ENCODE measurements at regions not wholly inside any gene's neighbourhood (a gene's known extent, or its start where the extent isn't known, plus 50 kb on each side); places are given as distances from the start of the nearest gene placed in this dataset.

GRCh38 chr11:111120696-111121302 is 124.7 kb upstream of the POU2AF2 start:
- no peaks in the 10 kb centered on the region for H3K4me1 Mint-ChIP-seq
- H3K4me3 Mint-ChIP-seq, result no peak overlapping the region
- H3K36me3 Mint-ChIP-seq, result no peaks in the 10 kb centered on the region
- DNase-seq, result no peak
- no peaks in the 10 kb centered on the region for H3K27me3 Mint-ChIP-seq
- H3K9me3 Mint-ChIP-seq, result no peaks in the 10 kb centered on the region
- H3K27ac Mint-ChIP-seq, result no peak overlapping the region

GRCh38 chr11:111120161-111120560 is 125.4 kb upstream of the POU2AF2 start:
- H3K36me3 Mint-ChIP-seq, result no peaks in the 10 kb centered on the region
- no peaks in the 10 kb centered on the region for H3K4me1 Mint-ChIP-seq
- no peak for DNase-seq
- no peak overlapping the region for H3K27ac Mint-ChIP-seq
- no peaks in the 10 kb centered on the region for H3K27me3 Mint-ChIP-seq
- H3K4me3 Mint-ChIP-seq, result no peak overlapping the region
- no peaks in the 10 kb centered on the region for H3K9me3 Mint-ChIP-seq

GRCh38 chr11:111119751-111120150 is 125.8 kb upstream of the POU2AF2 start:
- Mint-ChIP-seq H3K4me1 (no peaks in the 10 kb centered on the region), H3K4me3 (no peak overlapping the region), H3K9me3 (no peaks in the 10 kb centered on the region), H3K27ac (no peak overlapping the region), H3K27me3 (no peaks in the 10 kb centered on the region), H3K36me3 (no peaks in the 10 kb centered on the region)
- DNase-seq, result no peak

- Mint-ChIP-seq H3K27ac (no peak overlapping the region), H3K4me1 (peaks cover 2% of the 10 kb centered on the region), H3K27me3 (peaks cover 3% of the 10 kb centered on the region), H3K4me3 (no peak overlapping the region), H3K36me3 (no peaks in the 10 kb centered on the region), H3K9me3 (no peaks in the 10 kb centered on the region)
- no peak for DNase-seq
Measured at GRCh38 chr11:111115890-111116289, 129.6 kb upstream of the POU2AF2 start.

- Mint-ChIP-seq H3K9me3 (no peaks in the 10 kb centered on the region), H3K27me3 (peaks cover 4% of the 10 kb centered on the region), H3K4me3 (no peak overlapping the region), H3K4me1 (peaks cover 2% of the 10 kb centered on the region), H3K27ac (no peak overlapping the region), H3K36me3 (no peaks in the 10 kb centered on the region)
- DNase-seq, result no peak
Measured at GRCh38 chr11:111114091-111114490, 131.4 kb upstream of the POU2AF2 start.

GRCh38 chr11:111112614-111113013 is 132.9 kb upstream of the POU2AF2 start:
- no peaks in the 10 kb centered on the region for H3K36me3 Mint-ChIP-seq
- no peak overlapping the region for H3K27ac Mint-ChIP-seq
- no peak for DNase-seq
- peaks cover 2% of the 10 kb centered on the region for H3K4me1 Mint-ChIP-seq
- H3K27me3 Mint-ChIP-seq, result peaks cover 4% of the 10 kb centered on the region
- H3K9me3 Mint-ChIP-seq, result no peaks in the 10 kb centered on the region
- no peak overlapping the region for H3K4me3 Mint-ChIP-seq

GRCh38 chr11:111107501-111107900 is 138.0 kb upstream of the POU2AF2 start:
- Mint-ChIP-seq H3K27me3 (peaks cover 4% of the 10 kb centered on the region), H3K9me3 (no peaks in the 10 kb centered on the region), H3K4me3 (no peak overlapping the region), H3K4me1 (no peaks in the 10 kb centered on the region), H3K36me3 (no peaks in the 10 kb centered on the region), H3K27ac (no peak overlapping the region)
- no peak for DNase-seq

GRCh38 chr11:111106641-111107040 is 138.9 kb upstream of the POU2AF2 start:
- Mint-ChIP-seq H3K4me1 (no peaks in the 10 kb centered on the region), H3K27me3 (peaks cover 4% of the 10 kb centered on the region), H3K27ac (no peak overlapping the region), H3K36me3 (no peaks in the 10 kb centered on the region), H3K4me3 (no peak overlapping the region), H3K9me3 (no peaks in the 10 kb centered on the region)
- no peak for DNase-seq

- Mint-ChIP-seq H3K36me3 (no peaks in the 10 kb centered on the region), H3K9me3 (no peaks in the 10 kb centered on the region), H3K4me1 (no peaks in the 10 kb centered on the region), H3K27me3 (peaks cover 4% of the 10 kb centered on the region), H3K27ac (no peak overlapping the region), H3K4me3 (no peak overlapping the region)
- no peak for DNase-seq
Measured at GRCh38 chr11:111105566-111105965, 140.0 kb upstream of the POU2AF2 start.

- no peak overlapping the region for H3K4me3 Mint-ChIP-seq
- H3K27ac Mint-ChIP-seq, result no peak overlapping the region
- no peaks in the 10 kb centered on the region for H3K4me1 Mint-ChIP-seq
- peaks cover 4% of the 10 kb centered on the region for H3K27me3 Mint-ChIP-seq
- H3K36me3 Mint-ChIP-seq, result no peaks in the 10 kb centered on the region
- no peaks in the 10 kb centered on the region for H3K9me3 Mint-ChIP-seq
- DNase-seq, result no peak
Measured at GRCh38 chr11:111104185-111104584, 141.3 kb upstream of the POU2AF2 start.

GRCh38 chr11:111101881-111102280 is 143.6 kb upstream of the POU2AF2 start:
- DNase-seq, result no peak
- Mint-ChIP-seq H3K4me1 (peaks cover 1% of the 10 kb centered on the region), H3K9me3 (no peaks in the 10 kb centered on the region), H3K36me3 (no peaks in the 10 kb centered on the region), H3K27me3 (peaks cover 11% of the 10 kb centered on the region), H3K27ac (no peak overlapping the region), H3K4me3 (no peak overlapping the region)

- Mint-ChIP-seq H3K36me3 (no peaks in the 10 kb centered on the region), H3K27ac (no peak overlapping the region), H3K4me3 (no peak overlapping the region), H3K9me3 (no peaks in the 10 kb centered on the region), H3K4me1 (peaks cover 5% of the 10 kb centered on the region), H3K27me3 (peaks cover 20% of the 10 kb centered on the region)
- DNase-seq, result no peak
Measured at GRCh38 chr11:111099028-111099713, 146.4 kb upstream of the POU2AF2 start.

GRCh38 chr11:111098091-111098490 is 147.4 kb upstream of the POU2AF2 start:
- Mint-ChIP-seq H3K27ac (no peak overlapping the region), H3K4me1 (peaks cover 5% of the 10 kb centered on the region), H3K9me3 (no peaks in the 10 kb centered on the region), H3K4me3 (no peak overlapping the region), H3K36me3 (no peaks in the 10 kb centered on the region), H3K27me3 (peaks cover 20% of the 10 kb centered on the region)
- DNase-seq, result no peak

GRCh38 chr11:111097191-111097590 is 148.3 kb upstream of the POU2AF2 start:
- Mint-ChIP-seq H3K4me1 (peaks cover 5% of the 10 kb centered on the region), H3K36me3 (no peaks in the 10 kb centered on the region), H3K27me3 (peaks cover 20% of the 10 kb centered on the region), H3K9me3 (no peaks in the 10 kb centered on the region), H3K27ac (no peak overlapping the region), H3K4me3 (no peak overlapping the region)
- DNase-seq, result no peak

- no peaks in the 10 kb centered on the region for H3K9me3 Mint-ChIP-seq
- no peak for DNase-seq
- H3K36me3 Mint-ChIP-seq, result no peaks in the 10 kb centered on the region
- no peak overlapping the region for H3K27ac Mint-ChIP-seq
- H3K4me1 Mint-ChIP-seq, result peaks cover 5% of the 10 kb centered on the region
- H3K27me3 Mint-ChIP-seq, result peaks cover 17% of the 10 kb centered on the region
- no peak overlapping the region for H3K4me3 Mint-ChIP-seq
Measured at GRCh38 chr11:111095327-111095726, 150.2 kb upstream of the POU2AF2 start.

GRCh38 chr11:111093061-111093460 is 152.5 kb upstream of the POU2AF2 start:
- no peak for DNase-seq
- H3K36me3 Mint-ChIP-seq, result no peaks in the 10 kb centered on the region
- no peaks in the 10 kb centered on the region for H3K9me3 Mint-ChIP-seq
- no peak overlapping the region for H3K27ac Mint-ChIP-seq
- no peak overlapping the region for H3K4me3 Mint-ChIP-seq
- H3K27me3 Mint-ChIP-seq, result peaks cover 15% of the 10 kb centered on the region
- peaks cover 5% of the 10 kb centered on the region for H3K4me1 Mint-ChIP-seq
